Hepatocyte (in vitro differentiated cells): ENCODE measurements at regions not wholly inside any gene's neighbourhood (a gene's known extent, or its start where the extent isn't known, plus 50 kb on each side); places are given as distances from the start of the nearest gene placed in this dataset.

Experiments
- EZH2 ChIP-seq: fragments of 200-600 bp; sonication (generic); IDR thresholded peaks from 2 replicates; pipeline ENCODE4 v1.6.1; 2016; ENCODE audit warnings: antibody characterized with exemption, mild to moderate bottlenecking, borderline replicate concordance
- EZH2phosphoT487 ChIP-seq: fragments of 200-600 bp; sonication (generic); IDR thresholded peaks from one replicate; pipeline ENCODE4 v1.6.1; 2018; ENCODE audit warnings: antibody characterized with exemption, mild to moderate bottlenecking, low read depth, moderate library complexity; ENCODE audit not compliant: unreplicated experiment, severe bottlenecking
- TF ChIP-seq, protein P1 (sequence below): fragments of 200-600 bp; sonication (generic); IDR thresholded peaks from 2 replicates; pipeline ENCODE4 v1.5.1; 2016; ENCODE audit warnings: antibody characterized with exemption, mild to moderate bottlenecking; ENCODE audit not compliant: poor library complexity

DNA sequence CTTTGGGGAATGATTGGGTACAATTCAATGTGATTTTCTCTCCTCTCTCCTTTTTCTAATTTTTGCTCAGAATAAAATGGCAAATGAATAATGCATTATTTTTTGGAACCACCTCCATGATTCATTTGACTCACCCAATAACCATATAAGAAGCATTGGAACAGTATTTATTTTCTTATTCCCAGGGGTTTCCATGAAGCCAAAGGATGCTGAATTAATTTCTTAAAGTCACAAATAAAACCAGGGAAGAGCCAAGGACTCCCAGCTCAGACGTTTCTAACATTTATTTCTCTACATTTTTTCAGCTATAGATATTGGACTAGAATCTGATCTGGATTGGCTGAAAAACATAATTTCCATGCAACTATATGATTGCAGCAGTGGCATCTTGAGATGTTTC, 735.2 kb upstream of the ANKRD30A start:
- TF ChIP-seq, protein P1, sequence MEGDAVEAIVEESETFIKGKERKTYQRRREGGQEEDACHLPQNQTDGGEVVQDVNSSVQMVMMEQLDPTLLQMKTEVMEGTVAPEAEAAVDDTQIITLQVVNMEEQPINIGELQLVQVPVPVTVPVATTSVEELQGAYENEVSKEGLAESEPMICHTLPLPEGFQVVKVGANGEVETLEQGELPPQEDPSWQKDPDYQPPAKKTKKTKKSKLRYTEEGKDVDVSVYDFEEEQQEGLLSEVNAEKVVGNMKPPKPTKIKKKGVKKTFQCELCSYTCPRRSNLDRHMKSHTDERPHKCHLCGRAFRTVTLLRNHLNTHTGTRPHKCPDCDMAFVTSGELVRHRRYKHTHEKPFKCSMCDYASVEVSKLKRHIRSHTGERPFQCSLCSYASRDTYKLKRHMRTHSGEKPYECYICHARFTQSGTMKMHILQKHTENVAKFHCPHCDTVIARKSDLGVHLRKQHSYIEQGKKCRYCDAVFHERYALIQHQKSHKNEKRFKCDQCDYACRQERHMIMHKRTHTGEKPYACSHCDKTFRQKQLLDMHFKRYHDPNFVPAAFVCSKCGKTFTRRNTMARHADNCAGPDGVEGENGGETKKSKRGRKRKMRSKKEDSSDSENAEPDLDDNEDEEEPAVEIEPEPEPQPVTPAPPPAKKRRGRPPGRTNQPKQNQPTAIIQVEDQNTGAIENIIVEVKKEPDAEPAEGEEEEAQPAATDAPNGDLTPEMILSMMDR: no peak
- TF ChIP-seq EZH2 (no peak), EZH2phosphoT487 (no peak)
